Erythroblast (primary cell): ENCODE measurements at regions not wholly inside any gene's neighbourhood (a gene's known extent, or its start where the extent isn't known, plus 50 kb on each side); places are given as distances from the start of the nearest gene placed in this dataset.

Experiments
- DNase-seq, 2 experiments: peaks; one replicate each; lab custom pipeline; 2025; lab: John Stamatoyannopoulos, UW
- GATA1 ChIP-seq: IDR thresholded peaks from 2 replicates; pipeline ENCODE4 v1.6.1; 2011; ENCODE audit warnings: low read depth, mild to moderate bottlenecking, control low read depth, low read length, moderate library complexity
- POLR2A ChIP-seq: IDR thresholded peaks from 2 replicates; pipeline ENCODE4 v1.6.1; 2011; ENCODE audit warnings: mild to moderate bottlenecking, low read length

GRCh38 chr1:60342569-60342968, 269.0 kb upstream of the C1orf87 start:
- no peak for DNase-seq
- TF ChIP-seq GATA1 (no peak), POLR2A (no peak)

- DNase-seq, result no peak
- no peak for TF ChIP-seq POLR2A
- no peak for TF ChIP-seq GATA1
Measured at GRCh38 chr1:60341274-60341673, 267.7 kb upstream of the C1orf87 start.

- no peak for DNase-seq
- TF ChIP-seq POLR2A, result no peak
- no peak for TF ChIP-seq GATA1
Measured at GRCh38 chr1:60331647-60332046, 258.1 kb upstream of the C1orf87 start.

GRCh38 chr1:60329651-60330050, 256.1 kb upstream of the C1orf87 start:
- TF ChIP-seq GATA1, result no peak
- no peak for TF ChIP-seq POLR2A
- DNase-seq, result no peak

GRCh38 chr1:60311838-60312237, 238.3 kb upstream of the C1orf87 start:
- TF ChIP-seq GATA1 (no peak), POLR2A (no peak)
- no peak for DNase-seq

GRCh38 chr1:60299581-60299980, 226.0 kb upstream of the C1orf87 start:
- DNase-seq, result no peak
- no peak for TF ChIP-seq GATA1

GRCh38 chr1:60298290-60298689, 224.7 kb upstream of the C1orf87 start:
- TF ChIP-seq POLR2A (no peak), GATA1 (no peak)
- DNase-seq, result no peak

GRCh38 chr1:60296794-60297193, 223.2 kb upstream of the C1orf87 start:
- TF ChIP-seq GATA1 (no peak), POLR2A (no peak)
- no peak for DNase-seq

- DNase-seq, result no peak
- TF ChIP-seq GATA1, result no peak
- TF ChIP-seq POLR2A, result no peak
Measured at GRCh38 chr1:60292140-60292539, 218.6 kb upstream of the C1orf87 start.

- no peak for DNase-seq
- no peak for TF ChIP-seq POLR2A
- TF ChIP-seq GATA1, result no peak
Measured at GRCh38 chr1:60290393-60290792, 216.8 kb upstream of the C1orf87 start.

GRCh38 chr1:60287536-60287935, 214.0 kb upstream of the C1orf87 start:
- DNase-seq, result no peak
- TF ChIP-seq POLR2A (no peak), GATA1 (no peak)

GRCh38 chr1:60283690-60284089, 210.1 kb upstream of the C1orf87 start:
- no peak for DNase-seq

GRCh38 chr1:60281360-60281932, 207.9 kb upstream of the C1orf87 start:
- peak; percentile 38 to 56 for DNase-seq
- TF ChIP-seq GATA1, result no peak
- no peak for TF ChIP-seq POLR2A

More at GRCh38 chr1:60283690-60284089, 210.1 kb upstream of the C1orf87 start:
- no peak for TF ChIP-seq GATA1

GRCh38 chr1:60280819-60281218, 207.2 kb upstream of the C1orf87 start:
- TF ChIP-seq GATA1 (no peak), POLR2A (no peak)
- DNase-seq, result no peak

- TF ChIP-seq GATA1 (no peak), POLR2A (no peak)
- no peak for DNase-seq
Measured at GRCh38 chr1:60280256-60280655, 206.7 kb upstream of the C1orf87 start.
